ENCODE measurements at regions not wholly inside any gene's neighbourhood (a gene's known extent, or its start where the extent isn't known, plus 50 kb on each side); places are given as distances from the start of the nearest gene placed in this dataset.

- DNase-seq (ENCODE audit: low spot score) (no peak), ATAC-seq (ENCODE audit: insufficient number of reproducible peaks, low FRiP score, low read depth) (no peak)
- H3K27me3 ChIP-seq (replicated peaks; ENCODE audit: insufficient read depth) = no peaks in the 10 kb centered on the region
- no peaks in the 10 kb centered on the region for H3K36me3 ChIP-seq
- TF ChIP-seq, protein P1, sequence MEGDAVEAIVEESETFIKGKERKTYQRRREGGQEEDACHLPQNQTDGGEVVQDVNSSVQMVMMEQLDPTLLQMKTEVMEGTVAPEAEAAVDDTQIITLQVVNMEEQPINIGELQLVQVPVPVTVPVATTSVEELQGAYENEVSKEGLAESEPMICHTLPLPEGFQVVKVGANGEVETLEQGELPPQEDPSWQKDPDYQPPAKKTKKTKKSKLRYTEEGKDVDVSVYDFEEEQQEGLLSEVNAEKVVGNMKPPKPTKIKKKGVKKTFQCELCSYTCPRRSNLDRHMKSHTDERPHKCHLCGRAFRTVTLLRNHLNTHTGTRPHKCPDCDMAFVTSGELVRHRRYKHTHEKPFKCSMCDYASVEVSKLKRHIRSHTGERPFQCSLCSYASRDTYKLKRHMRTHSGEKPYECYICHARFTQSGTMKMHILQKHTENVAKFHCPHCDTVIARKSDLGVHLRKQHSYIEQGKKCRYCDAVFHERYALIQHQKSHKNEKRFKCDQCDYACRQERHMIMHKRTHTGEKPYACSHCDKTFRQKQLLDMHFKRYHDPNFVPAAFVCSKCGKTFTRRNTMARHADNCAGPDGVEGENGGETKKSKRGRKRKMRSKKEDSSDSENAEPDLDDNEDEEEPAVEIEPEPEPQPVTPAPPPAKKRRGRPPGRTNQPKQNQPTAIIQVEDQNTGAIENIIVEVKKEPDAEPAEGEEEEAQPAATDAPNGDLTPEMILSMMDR (IDR thresholded peaks at IDR 0.05) = no peak
- H3K27ac ChIP-seq = no peak overlapping the region
- no peaks in the 10 kb centered on the region for H3K9me3 ChIP-seq
- H3K4me1 ChIP-seq (ENCODE audit: control insufficient read depth in 1 of 2, low read depth in 2 of 2) = no peaks in the 10 kb centered on the region
- H3K4me3 ChIP-seq = no peak overlapping the region
Observed at GRCh38 chr15:31498329-31498728, 171.7 kb downstream of the KLF13 start.

DNA sequence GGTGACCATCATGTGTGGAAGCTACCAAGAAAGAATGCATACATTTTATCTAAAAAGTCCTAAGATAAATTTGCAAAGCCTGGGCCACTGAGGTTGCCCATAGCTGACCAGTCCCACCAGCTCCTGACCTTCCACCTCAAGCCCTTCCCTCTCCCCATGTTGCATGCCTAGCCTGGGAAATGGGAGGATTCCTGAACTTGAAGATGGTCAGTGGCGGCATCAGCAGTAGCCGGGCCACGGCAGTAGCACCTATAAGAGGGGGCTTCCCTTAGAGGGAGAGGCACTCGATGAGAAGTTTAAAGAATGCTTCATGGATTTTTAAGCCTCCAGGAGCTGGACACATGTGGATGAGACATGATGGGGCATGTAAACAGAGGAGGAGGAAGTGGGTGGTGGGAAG, 172.1 kb downstream of the KLF13 start:
- DNase-seq (ENCODE audit: low spot score) (no peak), ATAC-seq (ENCODE audit: insufficient number of reproducible peaks, low FRiP score, low read depth) (no peak)
- H3K27ac ChIP-seq = no peak overlapping the region
- no peaks in the 10 kb centered on the region for H3K36me3 ChIP-seq
- no peaks in the 10 kb centered on the region for H3K9me3 ChIP-seq
- H3K4me1 ChIP-seq (ENCODE audit: control insufficient read depth in 1 of 2, low read depth in 2 of 2) = no peaks in the 10 kb centered on the region
- TF ChIP-seq, protein P1 (IDR thresholded peaks at IDR 0.05) = no peak
- no peak overlapping the region for H3K4me3 ChIP-seq
- no peaks in the 10 kb centered on the region for H3K27me3 ChIP-seq (replicated peaks; ENCODE audit: insufficient read depth)

DNA sequence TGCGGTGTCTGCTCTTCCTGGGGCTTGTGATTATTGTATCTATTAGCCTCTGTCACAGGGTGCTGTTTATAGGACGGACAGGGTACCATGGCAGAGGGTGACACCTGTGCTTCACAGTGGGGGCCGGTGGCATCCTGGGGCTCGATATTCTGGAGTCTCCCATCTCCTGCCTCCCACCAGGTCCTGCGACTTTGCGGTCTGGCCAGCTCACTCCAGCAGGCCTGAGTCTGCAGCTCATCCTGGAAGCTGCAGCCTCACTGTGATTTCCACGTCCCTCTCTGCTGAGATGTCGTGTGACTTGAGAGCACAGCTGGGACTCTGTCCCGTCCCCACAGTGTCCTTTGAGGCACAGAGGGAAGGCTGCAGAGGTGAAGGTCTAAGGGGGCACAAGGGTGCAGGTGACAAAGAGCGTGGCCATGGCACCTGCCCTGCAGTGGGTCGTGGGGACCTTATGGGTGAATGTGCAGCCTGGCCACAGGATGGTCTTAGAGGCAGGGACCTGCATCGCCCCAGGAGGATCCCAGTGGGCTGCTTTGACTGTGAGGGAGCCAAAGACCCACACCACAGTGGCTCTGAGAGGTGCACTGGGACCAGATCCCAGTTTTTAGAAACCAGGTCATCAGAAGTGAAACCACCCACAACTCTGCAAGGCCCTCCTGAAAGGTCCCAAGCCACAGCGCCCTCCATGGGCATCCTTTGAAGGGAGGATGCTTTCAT, 172.8 kb downstream of the KLF13 start:
- no peaks in the 10 kb centered on the region for H3K9me3 ChIP-seq
- TF ChIP-seq, protein P1 (IDR thresholded peaks at IDR 0.05) = no peak
- DNase-seq (ENCODE audit: low spot score) (no peak), ATAC-seq (ENCODE audit: insufficient number of reproducible peaks, low FRiP score, low read depth) (no peak)
- no peaks in the 10 kb centered on the region for H3K4me1 ChIP-seq (ENCODE audit: control insufficient read depth in 1 of 2, low read depth in 2 of 2)
- no peaks in the 10 kb centered on the region for H3K27me3 ChIP-seq (replicated peaks; ENCODE audit: insufficient read depth)
- H3K36me3 ChIP-seq = no peaks in the 10 kb centered on the region
- H3K27ac ChIP-seq = no peak overlapping the region
- no peak overlapping the region for H3K4me3 ChIP-seq

DNA sequence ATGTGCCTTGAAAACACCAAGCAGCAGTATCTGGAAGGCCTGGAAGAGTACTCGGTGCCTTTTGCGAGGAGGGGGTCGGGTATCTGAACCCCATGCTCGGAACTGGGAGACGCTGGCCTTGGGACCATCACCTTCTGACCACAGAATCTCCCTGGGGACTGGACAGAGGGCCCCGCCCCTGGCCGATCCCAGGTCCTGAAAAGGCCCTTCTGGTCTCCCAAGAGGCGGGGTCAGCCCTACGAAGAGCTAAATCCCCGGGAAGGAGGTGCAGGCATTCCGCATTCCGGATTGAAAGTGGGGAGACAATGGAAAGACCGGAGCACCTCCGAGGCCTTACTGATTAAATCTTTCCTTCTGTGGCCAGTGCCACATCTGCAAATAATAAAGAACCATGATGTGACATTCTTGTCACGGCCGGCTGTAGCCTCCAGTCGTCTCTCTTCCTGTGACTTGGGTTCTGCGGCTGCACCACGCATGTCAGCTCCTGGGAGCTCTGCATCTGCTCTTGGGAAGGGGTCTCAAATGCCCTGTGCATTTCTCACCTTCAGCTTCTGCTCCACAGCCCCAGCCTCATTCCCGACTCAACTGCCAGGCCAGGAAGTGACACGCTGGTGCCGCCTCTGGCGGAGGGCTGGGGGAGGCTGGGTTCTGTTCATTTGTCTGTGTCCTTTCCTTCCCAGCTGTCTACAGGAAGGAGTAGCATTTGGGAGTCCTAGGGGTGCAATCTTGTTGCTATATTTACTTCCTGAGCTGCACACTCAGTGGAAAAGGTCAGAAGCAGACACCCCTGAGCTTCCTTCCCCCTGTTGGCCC, 173.5 kb downstream of the KLF13 start:
- DNase-seq (ENCODE audit: low spot score) (no peak), ATAC-seq (ENCODE audit: insufficient number of reproducible peaks, low FRiP score, low read depth) (no peak)
- Histone ChIP-seq H3K4me1 (ENCODE audit: control insufficient read depth in 1 of 2, low read depth in 2 of 2) (no peaks in the 10 kb centered on the region), H3K36me3 (no peaks in the 10 kb centered on the region), H3K9me3 (no peaks in the 10 kb centered on the region), H3K27ac (no peak overlapping the region), H3K4me3 (no peak overlapping the region), H3K27me3 (replicated peaks; ENCODE audit: insufficient read depth) (no peaks in the 10 kb centered on the region)
- TF ChIP-seq, protein P1 (IDR thresholded peaks at IDR 0.05) = no peak

- Histone ChIP-seq H3K27me3 (replicated peaks; ENCODE audit: insufficient read depth) (no peaks in the 10 kb centered on the region), H3K4me1 (ENCODE audit: control insufficient read depth in 1 of 2, low read depth in 2 of 2) (no peaks in the 10 kb centered on the region), H3K9me3 (no peaks in the 10 kb centered on the region), H3K4me3 (no peak overlapping the region), H3K36me3 (no peaks in the 10 kb centered on the region), H3K27ac (no peak overlapping the region)
- DNase-seq (ENCODE audit: low spot score) (no peak), ATAC-seq (ENCODE audit: insufficient number of reproducible peaks, low FRiP score, low read depth) (no peak)
- TF ChIP-seq, protein P1 (IDR thresholded peaks at IDR 0.05) = no peak
Observed at GRCh38 chr15:31500766-31501449, 174.3 kb downstream of the KLF13 start.
